ENCODE measurements at regions not wholly inside any gene's neighbourhood (a gene's known extent, or its start where the extent isn't known, plus 50 kb on each side); places are given as distances from the start of the nearest gene placed in this dataset.

- peaks cover 0 to 3% of the 10 kb centered on the region in 2 donors for H3K27me3 ChIP-seq (ENCODE audit: control insufficient read depth in 2 of 2, insufficient read depth in 2 of 2, low read length in 2 of 2)
- H3K4me3 ChIP-seq (ENCODE audit: low read length in 2 of 2) = no peak overlapping the region
- no peak overlapping the region for H3K9ac ChIP-seq (ENCODE audit: low read depth in 1 of 2, low read length in 2 of 2)
- H3K27ac ChIP-seq (ENCODE audit: low read depth in 2 of 2, low read length in 2 of 2) = no peak overlapping the region
- no peaks in the 10 kb centered on the region for H3K4me1 ChIP-seq (ENCODE audit: control insufficient read depth in 2 of 2, insufficient read depth in 2 of 2, low read length in 2 of 2)
- H3K9me3 ChIP-seq (ENCODE audit: control insufficient read depth in 2 of 2, low read length in 2 of 2) = no peaks in the 10 kb centered on the region
- no peaks in the 10 kb centered on the region for H3K36me3 ChIP-seq (ENCODE audit: control insufficient read depth in 2 of 2, insufficient read depth in 2 of 2, low read length in 2 of 2)
Observed at GRCh38 chr5:115028557-115028956, 141.2 kb downstream of the TRIM36 start.

- no peaks in the 10 kb centered on the region for H3K4me1 ChIP-seq (ENCODE audit: control insufficient read depth in 2 of 2, insufficient read depth in 2 of 2, low read length in 2 of 2)
- no peaks in the 10 kb centered on the region for H3K9me3 ChIP-seq (ENCODE audit: control insufficient read depth in 2 of 2, low read length in 2 of 2)
- H3K4me3 ChIP-seq (ENCODE audit: low read length in 2 of 2) = no peak overlapping the region
- no peak overlapping the region for H3K9ac ChIP-seq (ENCODE audit: low read depth in 1 of 2, low read length in 2 of 2)
- no peaks in the 10 kb centered on the region for H3K36me3 ChIP-seq (ENCODE audit: control insufficient read depth in 2 of 2, insufficient read depth in 2 of 2, low read length in 2 of 2)
- no peak overlapping the region for H3K27ac ChIP-seq (ENCODE audit: low read depth in 2 of 2, low read length in 2 of 2)
- peaks cover 0 to under 1% of the 10 kb centered on the region in 2 donors for H3K27me3 ChIP-seq (ENCODE audit: control insufficient read depth in 2 of 2, insufficient read depth in 2 of 2, low read length in 2 of 2)
Observed at GRCh38 chr5:115024922-115025321, 144.8 kb downstream of the TRIM36 start.

- H3K4me3 ChIP-seq (ENCODE audit: low read length in 2 of 2) = no peak overlapping the region
- H3K4me1 ChIP-seq (ENCODE audit: control insufficient read depth in 2 of 2, insufficient read depth in 2 of 2, low read length in 2 of 2) = no peaks in the 10 kb centered on the region
Observed at GRCh38 chr5:115022303-115022702, 147.4 kb downstream of the TRIM36 start.

GRCh38 chr5:115016646-115017045 is 153.1 kb downstream of the TRIM36 start:
- Histone ChIP-seq H3K27me3 (ENCODE audit: control insufficient read depth in 2 of 2, insufficient read depth in 2 of 2, low read length in 2 of 2) (no peaks in the 10 kb centered on the region), H3K4me3 (ENCODE audit: low read length in 2 of 2) (no peak overlapping the region), H3K4me1 (ENCODE audit: control insufficient read depth in 2 of 2, insufficient read depth in 2 of 2, low read length in 2 of 2) (no peaks in the 10 kb centered on the region)

More at GRCh38 chr5:115022303-115022702, 147.4 kb downstream of the TRIM36 start:
- Histone ChIP-seq H3K27ac (ENCODE audit: low read depth in 2 of 2, low read length in 2 of 2) (no peak overlapping the region), H3K36me3 (ENCODE audit: control insufficient read depth in 2 of 2, insufficient read depth in 2 of 2, low read length in 2 of 2) (no peaks in the 10 kb centered on the region), H3K9ac (ENCODE audit: low read depth in 1 of 2, low read length in 2 of 2) (no peak overlapping the region), H3K9me3 (ENCODE audit: control insufficient read depth in 2 of 2, low read length in 2 of 2) (no peaks in the 10 kb centered on the region), H3K27me3 (ENCODE audit: control insufficient read depth in 2 of 2, insufficient read depth in 2 of 2, low read length in 2 of 2) (no peaks in the 10 kb centered on the region)

GRCh38 chr5:114999176-114999575 is 170.5 kb downstream of the TRIM36 start:
- Histone ChIP-seq H3K9me3 (ENCODE audit: control insufficient read depth in 2 of 2, low read length in 2 of 2) (no peaks in the 10 kb centered on the region), H3K27me3 (ENCODE audit: control insufficient read depth in 2 of 2, insufficient read depth in 2 of 2, low read length in 2 of 2) (no peaks in the 10 kb centered on the region), H3K4me1 (ENCODE audit: control insufficient read depth in 2 of 2, insufficient read depth in 2 of 2, low read length in 2 of 2) (no peaks in the 10 kb centered on the region), H3K27ac (ENCODE audit: low read depth in 2 of 2, low read length in 2 of 2) (no peak overlapping the region), H3K9ac (ENCODE audit: low read depth in 1 of 2, low read length in 2 of 2) (no peak overlapping the region), H3K36me3 (ENCODE audit: control insufficient read depth in 2 of 2, insufficient read depth in 2 of 2, low read length in 2 of 2) (no peaks in the 10 kb centered on the region), H3K4me3 (ENCODE audit: low read length in 2 of 2) (no peak overlapping the region)

More at GRCh38 chr5:115016646-115017045, 153.1 kb downstream of the TRIM36 start:
- no peaks in the 10 kb centered on the region for H3K9me3 ChIP-seq (ENCODE audit: control insufficient read depth in 2 of 2, low read length in 2 of 2)
- no peak overlapping the region for H3K27ac ChIP-seq (ENCODE audit: low read depth in 2 of 2, low read length in 2 of 2)
- H3K36me3 ChIP-seq (ENCODE audit: control insufficient read depth in 2 of 2, insufficient read depth in 2 of 2, low read length in 2 of 2) = no peaks in the 10 kb centered on the region
- no peak overlapping the region for H3K9ac ChIP-seq (ENCODE audit: low read depth in 1 of 2, low read length in 2 of 2)

- no peak overlapping the region for H3K27ac ChIP-seq (ENCODE audit: low read depth in 2 of 2, low read length in 2 of 2)
- no peak overlapping the region for H3K4me3 ChIP-seq (ENCODE audit: low read length in 2 of 2)
- H3K9ac ChIP-seq (ENCODE audit: low read depth in 1 of 2, low read length in 2 of 2) = no peak overlapping the region
- H3K36me3 ChIP-seq (ENCODE audit: control insufficient read depth in 2 of 2, insufficient read depth in 2 of 2, low read length in 2 of 2) = no peaks in the 10 kb centered on the region
- no peaks in the 10 kb centered on the region for H3K4me1 ChIP-seq (ENCODE audit: control insufficient read depth in 2 of 2, insufficient read depth in 2 of 2, low read length in 2 of 2)
- no peaks in the 10 kb centered on the region for H3K9me3 ChIP-seq (ENCODE audit: control insufficient read depth in 2 of 2, low read length in 2 of 2)
- H3K27me3 ChIP-seq (ENCODE audit: control insufficient read depth in 2 of 2, insufficient read depth in 2 of 2, low read length in 2 of 2) = no peaks in the 10 kb centered on the region
Observed at GRCh38 chr5:114989512-114989911, 180.2 kb downstream of the TRIM36 start.

GRCh38 chr5:114988096-114988495 is 181.6 kb downstream of the TRIM36 start:
- no peaks in the 10 kb centered on the region for H3K9me3 ChIP-seq (ENCODE audit: control insufficient read depth in 2 of 2, low read length in 2 of 2)
- H3K4me3 ChIP-seq (ENCODE audit: low read length in 2 of 2) = no peak overlapping the region
- H3K36me3 ChIP-seq (ENCODE audit: control insufficient read depth in 2 of 2, insufficient read depth in 2 of 2, low read length in 2 of 2) = no peaks in the 10 kb centered on the region
- H3K4me1 ChIP-seq (ENCODE audit: control insufficient read depth in 2 of 2, insufficient read depth in 2 of 2, low read length in 2 of 2) = no peaks in the 10 kb centered on the region
- no peak overlapping the region for H3K27ac ChIP-seq (ENCODE audit: low read depth in 2 of 2, low read length in 2 of 2)
- no peaks in the 10 kb centered on the region for H3K27me3 ChIP-seq (ENCODE audit: control insufficient read depth in 2 of 2, insufficient read depth in 2 of 2, low read length in 2 of 2)
- no peak overlapping the region for H3K9ac ChIP-seq (ENCODE audit: low read depth in 1 of 2, low read length in 2 of 2)

- Histone ChIP-seq H3K27me3 (ENCODE audit: control insufficient read depth in 2 of 2, insufficient read depth in 2 of 2, low read length in 2 of 2) (no peaks in the 10 kb centered on the region), H3K9me3 (ENCODE audit: control insufficient read depth in 2 of 2, low read length in 2 of 2) (no peaks in the 10 kb centered on the region), H3K36me3 (ENCODE audit: control insufficient read depth in 2 of 2, insufficient read depth in 2 of 2, low read length in 2 of 2) (no peaks in the 10 kb centered on the region), H3K4me3 (ENCODE audit: low read length in 2 of 2) (no peak overlapping the region), H3K27ac (ENCODE audit: low read depth in 2 of 2, low read length in 2 of 2) (no peak overlapping the region), H3K4me1 (ENCODE audit: control insufficient read depth in 2 of 2, insufficient read depth in 2 of 2, low read length in 2 of 2) (no peaks in the 10 kb centered on the region), H3K9ac (ENCODE audit: low read depth in 1 of 2, low read length in 2 of 2) (no peak overlapping the region)
Observed at GRCh38 chr5:114984796-114985195, 184.9 kb downstream of the TRIM36 start.

GRCh38 chr5:114981111-114981510 is 188.6 kb downstream of the TRIM36 start:
- Histone ChIP-seq H3K4me3 (ENCODE audit: low read length in 2 of 2) (no peak overlapping the region), H3K4me1 (ENCODE audit: control insufficient read depth in 2 of 2, insufficient read depth in 2 of 2, low read length in 2 of 2) (no peaks in the 10 kb centered on the region), H3K36me3 (ENCODE audit: control insufficient read depth in 2 of 2, insufficient read depth in 2 of 2, low read length in 2 of 2) (no peaks in the 10 kb centered on the region), H3K9me3 (ENCODE audit: control insufficient read depth in 2 of 2, low read length in 2 of 2) (no peaks in the 10 kb centered on the region), H3K27ac (ENCODE audit: low read depth in 2 of 2, low read length in 2 of 2) (no peak overlapping the region), H3K27me3 (ENCODE audit: control insufficient read depth in 2 of 2, insufficient read depth in 2 of 2, low read length in 2 of 2) (no peaks in the 10 kb centered on the region), H3K9ac (ENCODE audit: low read depth in 1 of 2, low read length in 2 of 2) (no peak overlapping the region)

- H3K27ac ChIP-seq (ENCODE audit: low read depth in 2 of 2, low read length in 2 of 2) = no peak overlapping the region
- no peaks in the 10 kb centered on the region for H3K36me3 ChIP-seq (ENCODE audit: control insufficient read depth in 2 of 2, insufficient read depth in 2 of 2, low read length in 2 of 2)
- no peaks in the 10 kb centered on the region for H3K27me3 ChIP-seq (ENCODE audit: control insufficient read depth in 2 of 2, insufficient read depth in 2 of 2, low read length in 2 of 2)
- H3K9ac ChIP-seq (ENCODE audit: low read depth in 1 of 2, low read length in 2 of 2) = no peak overlapping the region
- H3K4me1 ChIP-seq (ENCODE audit: control insufficient read depth in 2 of 2, insufficient read depth in 2 of 2, low read length in 2 of 2) = no peaks in the 10 kb centered on the region
- H3K9me3 ChIP-seq (ENCODE audit: control insufficient read depth in 2 of 2, low read length in 2 of 2) = no peaks in the 10 kb centered on the region
- H3K4me3 ChIP-seq (ENCODE audit: low read length in 2 of 2) = no peak overlapping the region
Observed at GRCh38 chr5:114977979-114978573, 191.6 kb downstream of the TRIM36 start.

GRCh38 chr5:114969482-114969881 is 200.2 kb downstream of the TRIM36 start:
- H3K4me3 ChIP-seq (ENCODE audit: low read length in 2 of 2) = no peak overlapping the region
- H3K9me3 ChIP-seq (ENCODE audit: control insufficient read depth in 2 of 2, low read length in 2 of 2) = no peaks in the 10 kb centered on the region
- H3K9ac ChIP-seq (ENCODE audit: low read depth in 1 of 2, low read length in 2 of 2) = no peak overlapping the region
- H3K27me3 ChIP-seq (ENCODE audit: control insufficient read depth in 2 of 2, insufficient read depth in 2 of 2, low read length in 2 of 2) = no peaks in the 10 kb centered on the region
- no peaks in the 10 kb centered on the region for H3K36me3 ChIP-seq (ENCODE audit: control insufficient read depth in 2 of 2, insufficient read depth in 2 of 2, low read length in 2 of 2)
- H3K27ac ChIP-seq (ENCODE audit: low read depth in 2 of 2, low read length in 2 of 2) = no peak overlapping the region
- H3K4me1 ChIP-seq (ENCODE audit: control insufficient read depth in 2 of 2, insufficient read depth in 2 of 2, low read length in 2 of 2) = no peaks in the 10 kb centered on the region
